Esophagus muscularis mucosa (tissue), 4 donors: ENCODE measurements at regions not wholly inside any gene's neighbourhood (a gene's known extent, or its start where the extent isn't known, plus 50 kb on each side); places are given as distances from the start of the nearest gene placed in this dataset.

ENCODE experiments used
- DNase-seq: peaks from one replicate; pipeline ENCODE4 v3.0.0-alpha.2; 2017; ENCODE audit errors: extremely low spot score
- H3K27ac ChIP-seq, 4 donors: fragments of 200-600 bp; sonication (generic); replicated peaks in 1 of 4; 1 replicate in 3 of 4; 2 replicates in 1 of 4; pipeline ENCODE4 v1.5.1; 2016 to 2019; ENCODE audit warnings: mild to moderate bottlenecking in 1 of 4
- H3K27me3 ChIP-seq, 4 donors: fragments of 200-600 bp; sonication (generic); one replicate each; pipeline versions ENCODE4 v1.5.1 to v1.6.0; 2016 to 2019
- H3K36me3 ChIP-seq, 4 donors: fragments of 200-600 bp; sonication (generic); one replicate each; pipeline ENCODE4 v1.5.1; 2016 to 2019
- H3K4me1 ChIP-seq, 4 donors: fragments of 200-600 bp; sonication (generic); one replicate each; pipeline ENCODE4 v1.5.1; 2016 to 2019
- H3K4me3 ChIP-seq, 4 donors: fragments of 200-600 bp; sonication (generic); 1 replicate in 2 of 4; 2 replicates in 2 of 4; pipeline ENCODE4 v1.5.1; 2016 to 2019; ENCODE audit warnings: mild to moderate bottlenecking in 4 of 4, moderate library complexity in 1 of 4
- H3K9me3 ChIP-seq, 4 donors: fragments of 200-600 bp; sonication (generic); 1 replicate in 3 of 4; 2 replicates in 1 of 4; pipeline ENCODE4 v1.5.1; 2016 to 2019
- CTCF ChIP-seq, 3 experiments: fragments of 200-600 bp in 2 of 3; fragments of 450-650 bp in 1 of 3; sonication (generic) in 2 of 3; IDR thresholded peaks; one replicate each; pipeline ENCODE4 v1.5.1; 2017 to 2019; ENCODE audit warnings: antibody characterized with exemption in 3 of 3, mild to moderate bottlenecking in 2 of 3, moderate library complexity in 1 of 3
- EP300 ChIP-seq: sonication (generic); formaldehyde crosslinking; IDR thresholded peaks from one replicate; pipeline ENCODE4 v1.6.1; 2017; ENCODE audit warnings: antibody characterized with exemption
- POLR2A ChIP-seq: fragments of 450-650 bp; IDR thresholded peaks from one replicate; pipeline ENCODE4 v1.6.1; 2017; ENCODE audit warnings: antibody characterized with exemption, moderate library complexity, mild to moderate bottlenecking, low read depth
- POLR2AphosphoS5 ChIP-seq, 2 donors: sonication (generic); formaldehyde crosslinking; IDR thresholded peaks; one replicate each; pipeline ENCODE4 v1.6.1; 2017; ENCODE audit warnings: antibody characterized with exemption in 2 of 2
- WGBS: methylation state at CpG from one replicate; pipeline ENCODE4 v1.1.5; 2018; 5-methylcytosine and 5-hydroxymethylcytosine counted together
- intact Hi-C: fragments of 100-400 bp; cut with DNase I; formaldehyde crosslinking; loops from one replicate; pipeline ENCODE4 v1.15.1; 2023

- no peaks in the 10 kb centered on the region for H3K9me3 ChIP-seq
- no peak for DNase-seq
- TF ChIP-seq POLR2AphosphoS5 (IDR thresholded peaks at IDR 0.05) (no peak), EP300 (no peak), CTCF (IDR thresholded peaks at IDR 0.05) (no peak), POLR2A (no peak)
- peaks cover 0 to 8% (median 4%) of the 10 kb centered on the region in 4 donors for H3K4me1 ChIP-seq
- H3K27me3 ChIP-seq = peaks cover 0 to 42% (median 0%) of the 10 kb centered on the region in 4 donors
- no peak overlapping the region for H3K4me3 ChIP-seq
- H3K36me3 ChIP-seq = no peaks in the 10 kb centered on the region
- no peak overlapping the region for H3K27ac ChIP-seq
- WGBS = 59% methylated on average over 19 of the region's 19 CpGs
- intact Hi-C loops = no loop called here
Measured at GRCh38 chr17:73827627-73828291, 183.5 kb upstream of the SDK2 start.

DNA sequence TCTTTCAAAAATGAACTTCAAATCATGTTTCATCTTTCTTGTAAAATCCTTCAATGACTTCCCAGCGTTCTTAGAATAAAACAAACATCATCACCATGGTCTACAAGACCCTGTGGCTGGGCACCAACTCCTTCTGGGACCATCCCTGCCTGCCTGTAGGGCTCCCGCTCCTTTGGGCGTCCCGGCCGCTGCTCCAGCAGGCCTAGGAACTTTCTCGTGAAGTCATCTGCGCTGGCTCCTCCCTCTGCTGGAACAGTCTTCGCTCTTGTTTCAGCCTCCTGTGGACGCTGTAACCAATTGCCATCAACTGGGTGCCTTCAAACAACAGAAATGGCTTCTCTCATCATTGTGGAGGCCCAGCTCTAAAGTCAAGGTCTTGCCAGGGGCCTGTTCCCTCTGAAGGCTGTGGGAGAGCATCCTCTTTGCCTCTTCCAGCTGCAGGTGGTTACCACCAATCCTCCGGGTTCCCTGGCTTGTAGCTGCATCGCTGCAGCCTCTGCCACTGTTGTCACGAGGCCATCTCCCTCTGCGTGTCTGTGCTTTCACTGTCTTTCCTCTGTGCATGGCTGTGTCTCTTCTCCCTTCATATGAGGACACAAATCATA, 185.5 kb upstream of the SDK2 start:
- TF ChIP-seq POLR2AphosphoS5 (IDR thresholded peaks at IDR 0.05) (no peak), POLR2A (no peak), EP300 (no peak), CTCF (IDR thresholded peaks at IDR 0.05) (no peak)
- H3K4me1 ChIP-seq = peaks cover 0 to 8% (median 4%) of the 10 kb centered on the region in 4 donors
- intact Hi-C loops = no loop called here
- H3K27me3 ChIP-seq = peaks cover 0 to 53% (median 2%) of the 10 kb centered on the region in 4 donors
- no peak overlapping the region for H3K27ac ChIP-seq
- H3K36me3 ChIP-seq = no peaks in the 10 kb centered on the region
- H3K9me3 ChIP-seq = no peaks in the 10 kb centered on the region
- no peak overlapping the region for H3K4me3 ChIP-seq
- 92% methylated on average over 13 of the region's 13 CpGs for WGBS
- no peak for DNase-seq

DNA sequence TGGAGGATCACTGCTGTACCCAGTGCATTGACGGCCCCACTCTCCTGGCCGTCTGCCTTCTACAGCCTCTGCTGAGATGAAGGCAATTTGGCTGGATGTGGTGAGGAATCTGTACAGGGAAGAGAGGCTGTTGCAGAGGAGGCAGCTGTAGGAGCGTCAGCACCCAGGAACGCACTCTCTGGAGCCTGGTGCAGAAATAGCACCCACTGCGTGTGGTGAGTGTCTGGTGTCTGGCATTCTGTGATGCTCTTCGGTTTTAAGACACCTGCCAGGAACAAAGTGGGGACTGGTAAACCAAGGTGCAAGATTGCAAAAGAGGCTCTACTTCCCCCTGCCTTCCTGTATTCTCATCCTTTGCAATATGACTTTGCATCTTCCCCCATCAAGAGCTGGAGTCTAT, 187.5 kb upstream of the SDK2 start:
- WGBS = 84% methylated on average over 6 of the region's 6 CpGs
- intact Hi-C loops = no loop called here
- H3K4me3 ChIP-seq = no peak overlapping the region
- H3K27ac ChIP-seq = no peak overlapping the region
- no peak for DNase-seq
- H3K27me3 ChIP-seq = peaks cover 0 to 53% (median 3%) of the 10 kb centered on the region in 4 donors
- no peaks in the 10 kb centered on the region for H3K9me3 ChIP-seq
- no peak for TF ChIP-seq POLR2AphosphoS5 (IDR thresholded peaks at IDR 0.05)
- TF ChIP-seq CTCF (IDR thresholded peaks at IDR 0.05) = no peak
- TF ChIP-seq EP300 = no peak
- TF ChIP-seq POLR2A = no peak
- H3K4me1 ChIP-seq = peaks cover 0 to 8% (median 4%) of the 10 kb centered on the region in 4 donors
- H3K36me3 ChIP-seq = no peaks in the 10 kb centered on the region

DNA sequence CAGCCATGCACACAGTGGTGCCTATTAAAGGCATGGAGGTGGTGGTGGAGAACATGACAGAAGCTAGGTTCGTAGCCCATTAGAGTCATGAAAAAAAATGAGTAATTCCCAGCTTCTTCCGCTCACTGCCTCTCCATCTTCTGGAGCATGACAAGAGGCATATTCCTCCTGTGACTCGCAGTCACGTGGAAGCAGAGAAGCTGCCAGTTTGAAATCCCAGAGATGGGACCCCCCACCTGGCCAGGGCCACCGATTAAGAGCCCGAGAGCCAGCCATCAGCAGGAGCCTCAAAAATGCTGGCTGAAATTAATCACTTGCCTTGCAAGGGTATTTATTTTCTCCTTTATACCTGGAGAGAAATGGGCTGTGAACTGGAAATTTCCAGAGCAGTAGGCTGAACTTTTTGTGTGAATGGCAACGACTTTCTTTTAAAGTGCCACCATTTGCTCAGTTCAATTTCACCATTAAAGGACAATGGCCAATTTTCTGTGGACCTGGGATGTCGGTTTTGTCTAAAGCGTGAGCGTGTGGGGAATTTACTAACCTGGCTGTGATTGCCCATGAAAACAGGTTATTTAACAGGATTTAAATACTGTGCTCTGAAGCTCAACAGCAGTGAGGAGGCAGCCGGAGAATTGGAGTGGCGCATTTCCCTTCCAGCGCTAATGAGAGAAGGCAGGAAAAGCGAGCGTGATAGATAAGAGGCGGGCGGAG, 189.7 kb upstream of the SDK2 start:
- TF ChIP-seq POLR2A (no peak), POLR2AphosphoS5 (IDR thresholded peaks at IDR 0.05) (no peak), EP300 (no peak), CTCF (IDR thresholded peaks at IDR 0.05) (no peak)
- Histone ChIP-seq H3K36me3 (no peaks in the 10 kb centered on the region), H3K9me3 (no peaks in the 10 kb centered on the region), H3K27ac (no peak overlapping the region), H3K27me3 (peaks cover 0 to 70% (median 3%) of the 10 kb centered on the region in 4 donors), H3K4me3 (no peak overlapping the region), H3K4me1 (no peaks in the 10 kb centered on the region)
- no peak for DNase-seq
- 46% methylated on average over 17 of the region's 17 CpGs for WGBS
- intact Hi-C loops = no loop called here
